Activated B cell treated with CpG ODN at 0.5 μM for 24 hours (primary cell): ENCODE measurements at regions not wholly inside any gene's neighbourhood (a gene's known extent, or its start where the extent isn't known, plus 50 kb on each side); places are given as distances from the start of the nearest gene placed in this dataset.

Experiments used
- ATAC-seq: fragments of 200-7000 bp; cut with Tn5 transposase; one replicate; pipeline ENCODE4 v1.10.0; 2021; ENCODE audit warnings: low read depth, mild to moderate bottlenecking, moderate library complexity
- CTCF ChIA-PET: fragments of 350-600 bp; sonication (Branson Sonifier 250); formaldehyde crosslinking; loops from one replicate; lab custom pipeline; 2021; ENCODE audit warnings: antibody characterized with exemption; lab: Charles Lee
- POLR2A ChIA-PET: fragments of 350-600 bp; sonication (Branson Sonifier 250); formaldehyde crosslinking; loops from one replicate; lab custom pipeline; 2021; ENCODE audit warnings: antibody characterized with exemption; lab: Charles Lee
- DNase-seq: peaks from one replicate; pipeline ENCODE4 v3.0.0; 2022
- H3K27ac Mint-ChIP-seq: one replicate; pipeline ENCODE4 v1.8.0; 2020; ENCODE audit warnings: mixed read lengths
- H3K27me3 Mint-ChIP-seq: one replicate; pipeline ENCODE4 v1.8.0; 2021; ENCODE audit warnings: mixed read lengths
- H3K36me3 Mint-ChIP-seq: one replicate; pipeline ENCODE4 v1.8.0; 2021; ENCODE audit warnings: low read depth, mixed read lengths
- H3K4me1 Mint-ChIP-seq: one replicate; pipeline ENCODE4 v1.8.0; 2021; ENCODE audit warnings: mixed read lengths
- H3K4me3 Mint-ChIP-seq: one replicate; pipeline ENCODE4 v1.8.0; 2020; ENCODE audit warnings: mild to moderate bottlenecking, mixed read lengths
- H3K9me3 Mint-ChIP-seq: one replicate; pipeline ENCODE4 v1.8.0; 2020; ENCODE audit warnings: mixed read lengths
- CTCF ChIP-seq: fragments of 200-600 bp; IDR thresholded peaks from one replicate; pipeline ENCODE4 v1.8.0; 2022; ENCODE audit warnings: antibody characterized with exemption, mild to moderate bottlenecking
- intact Hi-C: fragments of 100-400 bp; cut with micrococcal nuclease; formaldehyde crosslinking; loops from one replicate; pipeline ENCODE4 v1.15.1; 2024

- Mint-ChIP-seq H3K4me1 (no peaks in the 10 kb centered on the region), H3K9me3 (peaks cover 5% of the 10 kb centered on the region), H3K36me3 (no peaks in the 10 kb centered on the region), H3K4me3 (no peak overlapping the region), H3K27me3 (no peaks in the 10 kb centered on the region), H3K27ac (no peak overlapping the region)
- no peak for DNase-seq
- intact Hi-C loops = no loop called here
- ChIA-PET CTCF (no interaction called here), POLR2A (no interaction called here)
- no peak for TF ChIP-seq CTCF
- ATAC-seq = no peak
These were observed 59.7 kb upstream of the CDH20 start for GRCh38 chr18:61273533-61273932.

DNA sequence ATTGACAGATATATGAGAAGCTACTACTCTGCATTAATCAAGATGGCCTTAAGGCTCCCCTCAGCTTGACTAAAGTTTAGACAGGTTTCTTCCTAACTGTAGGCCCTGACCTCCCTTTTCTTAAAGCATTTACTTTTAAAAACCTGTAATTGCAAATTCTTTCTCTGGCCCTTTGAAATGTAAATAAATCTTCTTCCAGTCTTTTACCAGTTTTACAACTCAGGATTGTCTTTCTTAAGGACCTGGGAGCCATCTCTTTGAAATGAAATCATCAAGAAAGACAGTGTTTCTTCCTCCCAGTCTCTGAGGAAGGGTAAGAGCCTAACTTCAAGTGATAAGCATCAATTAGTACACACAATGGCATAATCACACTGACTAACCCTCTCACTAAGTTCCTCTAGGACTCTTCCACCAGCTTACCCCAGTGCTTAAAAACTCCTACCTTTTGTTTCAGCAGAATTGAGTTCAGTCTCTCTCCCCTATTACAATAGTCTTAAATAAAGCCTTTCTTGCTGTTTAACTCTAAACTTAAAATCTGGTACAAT, 58.7 kb upstream of the CDH20 start:
- intact Hi-C loops = no loop called here
- ChIA-PET POLR2A (no interaction called here), CTCF (no interaction called here)
- ATAC-seq (no peak), DNase-seq (no peak)
- Mint-ChIP-seq H3K9me3 (no peaks in the 10 kb centered on the region), H3K4me3 (no peak overlapping the region), H3K27ac (no peak overlapping the region), H3K27me3 (no peaks in the 10 kb centered on the region), H3K36me3 (no peaks in the 10 kb centered on the region), H3K4me1 (no peaks in the 10 kb centered on the region)
- no peak for TF ChIP-seq CTCF

DNA sequence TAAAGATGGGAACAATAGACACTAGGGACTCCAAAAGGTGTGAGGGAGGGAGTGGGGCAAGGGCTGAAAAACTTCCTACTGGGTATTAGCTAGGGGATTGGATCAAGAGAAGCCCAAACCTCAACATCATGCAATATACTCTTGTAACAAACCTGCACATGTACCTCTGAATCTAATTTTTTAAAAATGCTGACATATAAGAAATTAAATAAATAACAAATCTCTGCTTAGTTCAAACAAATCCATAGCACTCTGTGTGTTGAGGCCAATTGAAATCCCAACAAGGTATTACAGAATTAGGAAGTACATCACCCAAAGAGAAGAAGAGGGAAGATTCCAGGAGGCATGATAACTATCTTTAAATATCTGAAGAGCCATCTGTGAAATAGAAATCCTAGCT, 55.4 kb upstream of the CDH20 start:
- ChIA-PET CTCF (no interaction called here), POLR2A (no interaction called here)
- no peaks in the 10 kb centered on the region for H3K27me3 Mint-ChIP-seq
- DNase-seq = no peak
- no peak for TF ChIP-seq CTCF
- ATAC-seq = no peak
- intact Hi-C loops = no loop called here
- H3K9me3 Mint-ChIP-seq = peaks cover 8% of the 10 kb centered on the region
- H3K4me3 Mint-ChIP-seq = no peak overlapping the region
- no peaks in the 10 kb centered on the region for H3K4me1 Mint-ChIP-seq
- H3K36me3 Mint-ChIP-seq = no peaks in the 10 kb centered on the region
- H3K27ac Mint-ChIP-seq = no peak overlapping the region

- ATAC-seq (no peak), DNase-seq (no peak)
- intact Hi-C loops = no loop called here
- Mint-ChIP-seq H3K27ac (no peak overlapping the region), H3K36me3 (no peaks in the 10 kb centered on the region), H3K9me3 (peaks cover 8% of the 10 kb centered on the region), H3K4me3 (no peak overlapping the region), H3K27me3 (no peaks in the 10 kb centered on the region), H3K4me1 (no peaks in the 10 kb centered on the region)
- ChIA-PET CTCF (no interaction called here), POLR2A (no interaction called here)
- no peak for TF ChIP-seq CTCF
These were observed 51.8 kb upstream of the CDH20 start for GRCh38 chr18:61281431-61281830.

GRCh38 chr18:61282926-61283325, 50.3 kb upstream of the CDH20 start:
- DNase-seq = no peak
- intact Hi-C loops = no loop called here

More at GRCh38 chr18:61282926-61283325, 50.3 kb upstream of the CDH20 start:
- TF ChIP-seq CTCF = no peak
- Mint-ChIP-seq H3K27ac (no peak overlapping the region), H3K4me1 (no peaks in the 10 kb centered on the region), H3K9me3 (peaks cover 8% of the 10 kb centered on the region), H3K36me3 (no peaks in the 10 kb centered on the region), H3K4me3 (no peak overlapping the region), H3K27me3 (no peaks in the 10 kb centered on the region)
- POLR2A ChIA-PET = no interaction called here
- CTCF ChIA-PET = no interaction called here
- ATAC-seq = no peak
